Lung (tissue), 11 donors: ENCODE measurements at regions not wholly inside any gene's neighbourhood (a gene's known extent, or its start where the extent isn't known, plus 50 kb on each side); places are given as distances from the start of the nearest gene placed in this dataset.

ENCODE experiments used
- ATAC-seq: fragments of 200-7000 bp; cut with Tn5 transposase; one replicate; pipeline ENCODE4 v1.9.1; 2020; ENCODE audit warnings: moderate number of reproducible peaks; ENCODE audit not compliant: insufficient read depth, low FRiP score
- DNase-seq, 3 donors: peaks; one replicate each; pipeline ENCODE4 v3.0.0-alpha.2; 2013 to 2017
- H3K27ac ChIP-seq, 2 donors: one replicate each; pipeline ENCODE4 v1.5.1; 2013; ENCODE audit warnings: mild to moderate bottlenecking in 2 of 2, moderate library complexity in 2 of 2, control low read depth in 1 of 2, inconsistent platforms in 1 of 2, low read depth in 1 of 2, low read length in 1 of 2
- H3K27me3 ChIP-seq, 3 donors: one replicate each; pipeline ENCODE4 v1.5.1; 2013; ENCODE audit warnings: low read length in 2 of 3; ENCODE audit not compliant: control insufficient read depth in 3 of 3, insufficient read depth in 3 of 3
- H3K36me3 ChIP-seq, 4 donors: one replicate each; pipeline ENCODE4 v1.5.1; 2013; ENCODE audit warnings: low read length in 4 of 4, mild to moderate bottlenecking in 1 of 4, moderate library complexity in 1 of 4; ENCODE audit not compliant: control insufficient read depth in 4 of 4, insufficient read depth in 4 of 4
- H3K4me1 ChIP-seq, 5 donors: one replicate each; pipeline ENCODE4 v1.5.1; 2013; ENCODE audit warnings: low read length in 5 of 5, mild to moderate bottlenecking in 2 of 5, moderate library complexity in 1 of 5; ENCODE audit not compliant: control insufficient read depth in 5 of 5, insufficient read depth in 5 of 5
- H3K4me3 ChIP-seq: one replicate; pipeline ENCODE4 v1.5.1; 2013; ENCODE audit warnings: mild to moderate bottlenecking, control low read depth, moderate library complexity
- H3K9ac ChIP-seq, 2 donors: one replicate each; pipeline ENCODE4 v1.5.1; 2013; ENCODE audit warnings: low read length in 2 of 2, control low read depth in 1 of 2; ENCODE audit not compliant: insufficient read depth in 1 of 2
- H3K9me3 ChIP-seq, 4 donors: one replicate each; pipeline ENCODE4 v1.5.1; 2013; ENCODE audit warnings: low read length in 3 of 4, mild to moderate bottlenecking in 1 of 4, moderate library complexity in 1 of 4; ENCODE audit not compliant: control insufficient read depth in 4 of 4, insufficient read depth in 3 of 4
- CTCF ChIP-seq: IDR thresholded peaks from 2 replicates; pipeline ENCODE4 v1.5.1; 2012; ENCODE audit warnings: mild to moderate bottlenecking; ENCODE audit errors: control extremely low read depth, extremely low read depth
- WGBS, 2 donors: extraction: QIAGEN DNeasy Blood & Tissue Kit; methylation state at CpG; one replicate each; pipeline ENCODE4 v1.1.7; 2013; 5-methylcytosine and 5-hydroxymethylcytosine counted together
- donor health status: control.
- donor health status: control.
- donor health status: Bipolar disorder and iron deficiency.
- donor health status: healthy.
- donor health status: DM: yes; HTN: yes; CAD: no.

DNA sequence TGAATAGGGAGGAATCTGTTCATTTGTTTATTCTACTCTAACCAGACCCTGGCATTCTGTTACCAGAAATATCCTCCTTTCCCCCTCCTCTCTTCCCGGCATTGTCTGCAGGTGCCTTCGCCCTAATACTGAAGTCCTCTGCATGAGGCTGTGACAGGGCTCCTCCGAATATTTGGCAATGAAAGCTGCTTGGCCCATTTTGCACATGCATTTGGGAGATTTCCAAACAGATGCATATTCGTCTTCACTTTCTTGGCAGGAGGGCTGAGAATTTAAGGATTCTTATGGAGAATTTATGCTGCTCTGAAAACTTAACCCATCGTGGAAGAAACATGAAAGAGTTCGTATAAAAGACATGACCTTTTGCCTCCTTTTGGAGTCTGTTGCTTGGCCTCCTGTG is 484.0 kb downstream of the ZNF608 start:
- Histone ChIP-seq H3K4me3 (no peak overlapping the region), H3K27ac (no peak overlapping the region), H3K4me1 (peaks cover 1 to 26% (median 8%) of the 10 kb centered on the region in 5 donors), H3K9ac (peak overlapping the region in 1 of 2 donors; percentile 11), H3K27me3 (no peaks in the 10 kb centered on the region), H3K9me3 (no peaks in the 10 kb centered on the region), H3K36me3 (peaks cover 0 to 1% (median 0%) of the 10 kb centered on the region in 4 donors)
- no peak for TF ChIP-seq CTCF
- no peak for ATAC-seq
- 48 to 77% methylated on average over 6 of the region's 6 CpGs for WGBS, 2 donors
- DNase-seq = peak; percentile 65 to 85 (median 84)

GRCh38 chr5:124261848-124262247 is 484.6 kb downstream of the ZNF608 start:
- ATAC-seq = no peak
- H3K36me3 ChIP-seq = no peaks in the 10 kb centered on the region
- no peak overlapping the region for H3K9ac ChIP-seq
- peaks cover 1 to 26% (median 8%) of the 10 kb centered on the region in 5 donors for H3K4me1 ChIP-seq
- H3K27me3 ChIP-seq = no peaks in the 10 kb centered on the region
- no peak overlapping the region for H3K4me3 ChIP-seq
- H3K27ac ChIP-seq = no peak overlapping the region
- no peak for TF ChIP-seq CTCF
- DNase-seq = no peak
- 67 to 84% methylated on average over 1 of the region's 1 CpG for WGBS, 2 donors
- no peaks in the 10 kb centered on the region for H3K9me3 ChIP-seq

- no peak overlapping the region for H3K9ac ChIP-seq
- H3K4me3 ChIP-seq = no peak overlapping the region
- no peak for DNase-seq
- H3K9me3 ChIP-seq = peaks cover 0 to 3% (median 0%) of the 10 kb centered on the region in 4 donors
- H3K27ac ChIP-seq = no peak overlapping the region
- no peak for TF ChIP-seq CTCF
- ATAC-seq = no peak
- H3K36me3 ChIP-seq = no peaks in the 10 kb centered on the region
- no peaks in the 10 kb centered on the region for H3K27me3 ChIP-seq
- peaks cover 1 to 26% (median 8%) of the 10 kb centered on the region in 5 donors for H3K4me1 ChIP-seq
- WGBS, 2 donors = 90 to 93% methylated on average over 10 of the region's 10 CpGs
Observed at GRCh38 chr5:124260921-124261515, 485.4 kb downstream of the ZNF608 start.

DNA sequence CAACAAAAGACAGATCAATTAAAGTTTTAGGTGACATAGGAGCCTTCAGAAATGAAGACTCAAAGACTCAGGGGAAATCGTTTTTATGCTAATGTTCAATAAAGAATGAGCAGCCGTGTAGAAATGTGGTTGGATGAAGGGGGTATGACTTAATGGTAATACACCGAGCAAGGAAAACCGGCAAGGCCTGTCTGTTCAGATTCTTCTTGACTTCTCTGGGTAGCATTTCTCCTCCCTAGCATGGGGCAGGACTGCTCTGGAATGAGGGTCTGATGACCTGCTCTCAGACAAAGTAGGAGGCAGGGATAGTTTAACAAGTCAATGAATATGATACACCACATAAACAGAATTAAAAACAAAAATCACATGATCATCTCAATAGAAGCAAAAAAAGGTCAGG is 487.4 kb downstream of the ZNF608 start:
- 91 to 94% methylated on average over 4 of the region's 4 CpGs for WGBS, 2 donors
- Histone ChIP-seq H3K27ac (no peak overlapping the region), H3K4me1 (peaks cover 1 to 21% (median 4%) of the 10 kb centered on the region in 5 donors), H3K9ac (no peak overlapping the region), H3K27me3 (no peaks in the 10 kb centered on the region), H3K9me3 (peaks cover 0 to 3% (median 0%) of the 10 kb centered on the region in 4 donors), H3K36me3 (no peaks in the 10 kb centered on the region), H3K4me3 (no peak overlapping the region)
- DNase-seq (no peak), ATAC-seq (no peak)
- no peak for TF ChIP-seq CTCF
